NCI-H2081 (cell line): ENCODE measurements at regions not wholly inside any gene's neighbourhood (a gene's known extent, or its start where the extent isn't known, plus 50 kb on each side); places are given as distances from the start of the nearest gene placed in this dataset.
A peak's percentile ranks its signal among the peaks of the same experiment; 100 is the strongest.

Experiments
- DNase-seq, 2 experiments: peaks; one replicate each; lab custom pipeline; 2025; lab: John Stamatoyannopoulos, UW

DNA sequence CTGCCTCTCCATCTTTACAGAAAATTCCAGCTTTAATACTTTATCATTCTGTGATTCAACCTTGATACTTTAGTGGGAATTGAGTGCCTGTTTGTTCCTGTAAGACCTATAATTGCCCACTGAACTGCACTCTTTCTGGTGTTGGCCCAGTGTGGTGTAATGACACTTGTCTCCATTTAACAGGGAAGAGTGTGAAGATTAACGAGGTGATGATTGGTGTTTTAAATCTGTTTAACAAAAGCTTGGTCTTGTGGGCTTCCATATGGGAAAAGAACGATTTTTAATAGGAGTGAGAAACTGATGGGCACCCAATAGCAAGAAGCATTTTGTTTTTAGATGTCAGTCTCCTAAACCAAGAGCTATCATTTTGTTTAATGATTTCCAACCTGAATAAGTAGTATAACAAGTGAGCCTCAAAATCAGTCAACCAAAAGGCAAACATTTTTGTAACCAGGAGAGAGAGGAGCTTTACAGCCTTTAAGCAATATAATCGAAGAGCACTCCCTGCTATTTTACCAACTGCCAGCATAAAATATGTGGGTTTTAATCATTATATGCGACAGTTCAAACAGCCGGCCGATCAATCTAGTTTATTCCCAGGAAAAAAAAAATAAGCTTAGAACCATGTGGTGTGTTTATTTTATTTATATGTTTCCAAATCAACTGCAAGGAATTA is 50.2 kb downstream of the SUPT20HL1 start:
- peak; percentile 73 to 91 for DNase-seq

DNA sequence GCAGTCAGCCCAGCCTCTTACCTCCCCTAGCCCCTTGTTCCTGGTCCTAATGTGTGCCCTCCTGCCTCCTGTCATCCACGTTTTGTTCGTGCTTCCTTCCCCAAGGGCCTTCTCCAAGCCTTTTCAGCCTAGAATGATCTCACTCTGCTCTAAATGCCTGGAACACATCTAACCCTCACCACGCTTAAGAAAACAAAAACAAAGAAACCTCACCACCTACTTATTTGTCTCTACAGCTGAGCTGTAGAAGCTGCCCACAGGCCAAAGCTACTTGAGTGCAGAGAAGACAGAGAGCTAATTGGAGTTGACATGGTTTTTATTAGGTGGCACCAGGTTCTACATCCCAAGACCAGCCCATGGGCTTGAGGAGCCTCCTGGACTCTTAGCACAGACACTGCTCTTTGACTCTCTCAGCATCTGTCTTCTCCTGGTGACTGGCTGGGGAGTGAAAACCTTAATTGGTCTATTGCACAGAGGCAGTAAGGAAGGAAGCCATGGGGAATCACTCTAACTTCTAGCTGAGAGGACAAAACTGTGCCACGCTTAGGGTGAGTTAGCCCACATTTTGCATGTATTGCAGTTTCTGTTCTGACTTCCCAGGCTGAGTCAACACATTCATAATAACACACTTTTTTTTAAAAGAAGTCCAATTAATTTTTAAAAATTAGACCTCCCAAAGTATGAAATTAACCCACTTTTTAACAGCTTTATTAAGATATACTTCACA is 52.3 kb upstream of the PDK3 start:
- no peak for DNase-seq
